HEK293T (cell line): ENCODE measurements at regions not wholly inside any gene's neighbourhood (a gene's known extent, or its start where the extent isn't known, plus 50 kb on each side); places are given as distances from the start of the nearest gene placed in this dataset.

Source experiments
- ARNT ChIP-seq: fragments of 450-650 bp; IDR thresholded peaks from 2 replicates; pipeline ENCODE4 v1.6.1; 2017; ENCODE audit warnings: mild to moderate bottlenecking
- BHLHE40 ChIP-seq: fragments of 450-650 bp; IDR thresholded peaks from 2 replicates; pipeline ENCODE4 v1.6.1; 2016; ENCODE audit warnings: mild to moderate bottlenecking, moderate library complexity, borderline replicate concordance
- CTBP1 ChIP-seq: fragments of 450-650 bp; IDR thresholded peaks from 2 replicates; pipeline ENCODE4 v1.6.1; 2016; ENCODE audit warnings: borderline replicate concordance
- ELF4 ChIP-seq: fragments of 450-650 bp; IDR thresholded peaks from 2 replicates; pipeline ENCODE4 v1.6.1; 2017; ENCODE audit warnings: antibody characterized with exemption
- FOXK2 ChIP-seq: fragments of 450-650 bp; IDR thresholded peaks from 2 replicates; pipeline ENCODE4 v1.6.1; 2016; ENCODE audit warnings: mild to moderate bottlenecking
- FOXM1 ChIP-seq: fragments of 450-650 bp; IDR thresholded peaks from 2 replicates; pipeline ENCODE4 v1.6.1; 2017; ENCODE audit warnings: mild to moderate bottlenecking, borderline replicate concordance
- HDGF ChIP-seq: fragments of 450-650 bp; IDR thresholded peaks from 2 replicates; pipeline ENCODE4 v1.6.1; 2017; ENCODE audit warnings: antibody characterized with exemption, borderline replicate concordance
- L3MBTL2 ChIP-seq: fragments of 450-650 bp; conservative IDR thresholded peaks from 2 replicates; pipeline ENCODE4 v1.6.1; 2016; ENCODE audit warnings: mild to moderate bottlenecking
- LEF1 ChIP-seq: fragments of 450-650 bp; IDR thresholded peaks from 2 replicates; pipeline ENCODE4 v1.6.1; 2017; ENCODE audit warnings: mild to moderate bottlenecking, borderline replicate concordance
- SP1 ChIP-seq: fragments of 450-650 bp; IDR thresholded peaks from 2 replicates; pipeline ENCODE4 v1.6.1; 2017
- SUZ12 ChIP-seq: fragments of 450-650 bp; IDR thresholded peaks from 2 replicates; pipeline ENCODE4 v1.6.1; 2016; ENCODE audit warnings: mild to moderate bottlenecking
- TARDBP ChIP-seq: fragments of 450-650 bp; IDR thresholded peaks from 2 replicates; pipeline ENCODE4 v1.6.1; 2016
- ZNF384 ChIP-seq: fragments of 450-650 bp; IDR thresholded peaks from 2 replicates; pipeline ENCODE4 v1.6.1; 2016

DNA sequence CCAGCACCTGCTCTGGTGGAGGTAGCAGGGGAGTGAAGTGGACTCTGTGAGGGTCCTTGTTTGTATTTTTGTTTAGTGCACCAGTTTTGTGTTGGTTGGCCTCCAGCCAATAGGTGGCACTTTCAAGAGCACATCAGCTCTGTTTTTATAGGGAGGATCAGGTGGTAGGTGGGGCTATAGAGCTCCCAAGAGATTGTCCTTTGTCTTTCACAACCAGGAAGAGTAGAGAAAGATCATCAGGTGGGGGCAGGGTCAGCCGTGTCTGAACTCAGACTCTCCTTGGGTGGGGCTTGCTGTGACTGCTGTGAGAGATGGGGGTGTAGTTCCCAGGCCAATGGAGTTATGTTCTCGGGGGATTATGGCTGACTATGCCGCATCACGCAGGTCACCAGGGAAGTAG is 159.8 kb downstream of the ZNF326 start:
- no peak for TF ChIP-seq ZNF384
- TF ChIP-seq ELF4: no peak
- TF ChIP-seq SUZ12: no peak
- no peak for TF ChIP-seq BHLHE40
- no peak for TF ChIP-seq CTBP1
- TF ChIP-seq SP1: no peak
- TF ChIP-seq HDGF: no peak
- TF ChIP-seq LEF1: no peak
- no peak for TF ChIP-seq L3MBTL2
- TF ChIP-seq FOXK2: no peak
- no peak for TF ChIP-seq TARDBP
- TF ChIP-seq FOXM1: no peak
- no peak for TF ChIP-seq ARNT
